Hepatocyte (in vitro differentiated cells): ENCODE measurements at regions not wholly inside any gene's neighbourhood (a gene's known extent, or its start where the extent isn't known, plus 50 kb on each side); places are given as distances from the start of the nearest gene placed in this dataset.
A peak's percentile ranks its signal among the peaks of the same experiment; 100 is the strongest.

Experiments used
- CTCF ChIP-seq: fragments of 200-600 bp; sonication (generic); IDR thresholded peaks from 2 replicates; pipeline ENCODE4 v1.5.1; 2016; ENCODE audit warnings: antibody characterized with exemption, mild to moderate bottlenecking; ENCODE audit not compliant: poor library complexity
- EZH2 ChIP-seq: fragments of 200-600 bp; sonication (generic); IDR thresholded peaks from 2 replicates; pipeline ENCODE4 v1.6.1; 2016; ENCODE audit warnings: antibody characterized with exemption, mild to moderate bottlenecking, borderline replicate concordance
- EZH2phosphoT487 ChIP-seq: fragments of 200-600 bp; sonication (generic); IDR thresholded peaks from one replicate; pipeline ENCODE4 v1.6.1; 2018; ENCODE audit warnings: antibody characterized with exemption, mild to moderate bottlenecking, low read depth, moderate library complexity; ENCODE audit not compliant: unreplicated experiment, severe bottlenecking

- TF ChIP-seq EZH2 (no peak), CTCF (peak; percentile 19), EZH2phosphoT487 (no peak)
Observed at GRCh38 chr18:2121224-2121623, 450.1 kb downstream of the METTL4 start.
